GM19238 (cell line): ENCODE measurements at regions not wholly inside any gene's neighbourhood (a gene's known extent, or its start where the extent isn't known, plus 50 kb on each side); places are given as distances from the start of the nearest gene placed in this dataset.

Experiments used
- DNase-seq: peaks from one replicate; pipeline ENCODE4 v3.0.0; 2011; ENCODE audit warnings: low spot score; ENCODE audit not compliant: insufficient read length

DNA sequence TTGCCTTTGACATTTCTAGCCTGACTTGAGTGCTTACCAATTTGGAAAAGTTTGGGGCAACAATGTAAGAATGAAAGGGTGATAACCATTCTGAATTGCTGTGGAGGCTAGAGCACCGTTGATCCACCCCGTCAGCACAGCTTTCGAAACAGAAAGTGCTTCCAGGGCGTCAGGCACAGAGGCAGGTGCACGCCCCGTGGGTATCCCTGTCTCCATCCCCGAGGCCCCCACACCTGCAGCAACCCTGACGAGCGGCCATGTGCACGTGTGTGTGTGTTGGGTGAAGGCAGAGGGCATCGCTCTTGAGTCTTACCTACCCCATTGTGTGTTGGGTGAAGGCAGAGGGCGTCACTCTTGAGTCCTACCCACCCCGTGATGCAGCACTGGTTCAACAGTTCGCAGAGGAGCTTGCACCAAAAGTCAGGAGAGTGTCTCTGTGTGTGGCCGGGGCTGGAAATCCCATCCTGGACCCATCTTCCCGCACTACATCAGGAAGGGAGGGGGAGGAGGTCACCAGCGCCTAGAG lies 404.5 kb downstream of the BRD1 start:
- no peak for DNase-seq

DNA sequence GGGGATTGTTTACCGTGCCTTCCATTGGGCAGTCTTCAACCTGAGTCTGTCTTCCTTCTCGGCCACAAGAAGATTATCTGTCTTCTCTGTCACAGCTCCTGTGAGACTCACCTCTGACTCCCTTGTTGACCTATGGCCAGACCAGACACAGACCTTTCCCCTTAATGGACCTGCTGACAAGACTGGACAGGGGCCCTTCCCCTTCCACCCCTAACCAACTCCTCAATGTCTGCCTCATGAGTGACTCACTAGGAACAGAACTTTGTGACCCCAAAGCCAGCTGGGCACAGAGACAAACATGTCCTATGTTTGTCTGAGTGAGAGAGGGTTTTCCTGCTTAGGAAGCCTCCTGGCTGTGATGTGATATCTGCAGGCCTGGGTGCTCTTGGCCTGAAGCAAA lies 405.0 kb downstream of the BRD1 start:
- DNase-seq, result no peak

DNA sequence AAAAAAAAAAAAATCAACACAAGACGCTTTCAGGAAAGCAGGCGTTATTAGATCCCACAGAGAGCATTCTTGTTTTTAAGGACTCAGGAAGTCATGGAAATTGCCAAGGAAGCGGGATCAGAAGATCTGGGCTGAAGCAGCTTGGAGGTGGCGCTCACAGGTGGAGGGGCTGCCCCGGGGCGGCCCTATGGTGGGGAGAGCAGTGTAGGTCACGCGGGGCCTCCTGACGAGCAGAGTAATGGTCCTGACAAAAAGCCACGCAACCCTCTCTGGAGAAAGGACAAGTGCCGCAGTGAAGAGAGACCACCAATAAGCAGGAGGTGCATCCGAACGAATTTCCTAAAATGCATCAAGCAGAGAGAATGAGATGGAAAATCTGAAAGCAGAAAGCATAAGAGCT lies 407.0 kb downstream of the BRD1 start:
- no peak for DNase-seq

DNA sequence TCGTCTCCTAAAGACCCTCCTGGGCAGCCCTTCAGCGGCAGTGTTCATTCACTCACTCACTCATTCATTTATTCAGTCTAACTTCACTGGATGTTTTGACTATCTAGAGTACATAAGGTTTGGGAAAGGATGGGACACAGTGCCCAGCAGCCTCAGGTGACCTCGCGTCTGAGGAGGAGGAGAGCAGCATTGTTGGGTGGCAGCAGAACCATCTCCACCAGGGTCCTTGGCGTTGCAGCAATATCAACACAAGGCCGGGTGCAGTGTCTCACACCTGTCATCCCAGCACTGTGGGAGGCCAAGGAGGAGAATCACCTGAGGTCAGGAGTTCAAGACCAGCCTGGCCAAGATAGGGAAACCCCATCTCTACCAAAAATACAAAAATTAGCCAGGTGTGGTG lies 408.0 kb downstream of the BRD1 start:
- no peak for DNase-seq

DNA sequence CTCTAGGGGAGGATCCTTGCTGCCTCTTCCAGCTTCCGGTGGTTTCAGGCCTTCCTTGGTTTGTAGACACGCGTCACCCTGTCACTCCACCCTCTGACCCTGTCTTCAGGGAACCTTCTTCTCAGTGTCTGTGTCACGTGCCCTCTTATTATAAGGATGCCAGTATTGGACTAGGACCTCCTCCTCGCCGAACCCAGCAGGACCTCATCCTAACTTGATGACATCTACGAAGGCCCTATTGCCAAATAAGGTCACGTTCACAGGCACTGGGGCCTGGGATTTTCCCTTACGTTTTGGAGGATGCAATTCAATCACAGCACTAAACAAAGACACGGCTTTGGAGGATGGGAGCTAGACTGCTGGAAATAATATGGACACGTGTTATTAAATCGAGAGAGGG lies 408.7 kb downstream of the BRD1 start:
- no peak for DNase-seq

DNA sequence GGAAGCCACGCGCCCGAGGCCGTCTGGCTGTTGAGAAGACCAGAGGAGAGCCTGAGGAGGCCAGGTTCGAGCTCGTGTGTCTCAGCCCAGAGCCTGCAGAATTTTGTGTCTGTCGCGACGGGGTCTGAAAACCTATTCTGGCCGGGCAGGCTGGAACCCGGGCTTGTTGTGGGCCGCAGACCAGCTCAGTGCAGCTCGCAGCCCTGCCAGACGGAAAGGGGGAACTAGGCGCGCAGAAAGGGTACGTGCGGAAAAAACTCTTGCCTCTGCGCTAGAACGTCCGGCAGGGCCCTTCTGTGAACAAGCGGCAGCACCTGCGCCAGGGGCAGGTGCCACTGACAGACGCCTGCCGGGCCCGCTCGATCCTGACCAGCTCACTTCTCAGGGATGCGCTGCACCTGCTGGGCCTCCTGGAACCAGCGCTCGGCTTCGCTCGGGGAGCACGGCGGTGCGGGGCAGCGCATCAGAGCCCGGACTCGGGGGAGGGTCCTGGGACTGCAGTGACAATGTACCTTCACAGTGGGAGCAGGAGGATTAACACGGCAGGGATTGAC lies 409.3 kb downstream of the BRD1 start:
- no peak for DNase-seq

DNA sequence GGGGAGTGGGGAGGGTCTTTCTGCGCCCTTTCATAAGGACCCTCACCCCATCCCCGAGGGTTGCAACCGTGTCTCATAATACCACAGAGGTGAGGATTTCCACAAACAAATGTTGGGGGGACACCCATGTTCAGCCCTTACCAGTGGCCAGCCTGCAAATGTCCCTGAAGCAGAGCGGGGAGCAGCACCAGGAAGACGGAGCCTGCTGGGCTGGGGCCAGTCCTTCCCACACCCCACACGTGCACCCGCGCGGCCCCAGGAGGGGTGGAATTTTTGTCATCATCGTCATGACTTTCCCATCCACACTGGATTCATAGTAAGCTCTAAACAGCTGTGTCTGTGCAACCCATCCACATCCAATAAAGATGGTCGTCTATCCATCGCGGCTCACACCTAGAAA lies 409.8 kb downstream of the BRD1 start:
- no peak for DNase-seq

DNA sequence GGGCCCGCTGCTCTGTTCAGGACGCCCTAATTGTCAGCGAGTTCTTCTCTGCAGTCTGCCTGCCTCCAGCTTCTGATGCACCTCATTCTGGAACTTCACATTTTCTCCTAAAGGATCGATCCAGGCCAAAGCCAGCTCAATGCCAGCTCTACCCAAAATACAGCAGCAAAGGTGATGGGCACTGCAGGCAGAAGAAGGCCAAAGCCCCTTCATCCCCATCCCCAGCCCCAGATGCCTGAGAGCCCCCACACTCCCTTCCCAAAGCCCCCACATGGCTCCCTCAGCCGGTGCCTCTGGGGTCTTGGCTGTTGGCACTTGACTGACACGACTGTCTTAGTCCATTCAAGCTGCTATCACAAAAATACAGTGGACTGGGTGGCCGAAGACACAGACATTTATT lies 410.3 kb downstream of the BRD1 start:
- no peak for DNase-seq

DNA sequence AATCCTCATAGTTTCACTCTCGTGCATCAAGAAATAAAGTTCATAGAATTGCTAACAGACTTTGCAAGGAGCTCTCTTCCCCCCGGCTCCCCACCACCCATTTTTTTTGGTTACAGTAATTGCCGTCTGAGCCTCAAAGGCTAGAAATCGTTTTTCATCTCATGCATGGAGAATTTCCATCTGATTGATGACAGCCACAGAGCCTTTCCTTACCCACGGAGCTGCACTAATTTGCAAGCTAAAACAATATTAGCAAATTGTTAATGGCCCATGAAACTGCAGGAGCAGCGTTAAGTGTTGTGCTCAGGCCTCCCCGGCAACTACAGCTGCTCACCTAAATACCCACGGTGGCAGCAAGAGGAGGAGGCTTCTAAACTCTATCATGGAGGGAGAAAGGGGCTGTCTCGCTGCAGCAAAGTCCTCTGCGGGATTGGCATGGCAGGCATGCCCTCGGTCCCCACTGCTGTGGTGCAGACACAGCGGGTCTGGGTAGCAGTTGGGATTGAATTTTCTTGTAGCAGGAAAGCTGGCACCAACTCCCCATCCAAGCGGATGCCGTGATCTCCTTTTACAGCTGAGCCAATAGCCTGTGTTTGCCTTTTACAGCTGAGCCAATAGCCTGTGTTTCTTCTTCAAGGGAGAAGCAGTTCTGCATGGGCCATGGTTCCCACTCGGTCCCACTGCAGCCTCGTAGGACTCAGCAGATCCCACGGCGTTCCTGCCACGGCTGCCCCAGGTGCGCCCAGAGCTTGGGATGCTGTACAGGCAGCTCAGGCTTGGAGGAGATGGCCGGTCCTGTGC lies 412.3 kb downstream of the BRD1 start:
- DNase-seq, result no peak

DNA sequence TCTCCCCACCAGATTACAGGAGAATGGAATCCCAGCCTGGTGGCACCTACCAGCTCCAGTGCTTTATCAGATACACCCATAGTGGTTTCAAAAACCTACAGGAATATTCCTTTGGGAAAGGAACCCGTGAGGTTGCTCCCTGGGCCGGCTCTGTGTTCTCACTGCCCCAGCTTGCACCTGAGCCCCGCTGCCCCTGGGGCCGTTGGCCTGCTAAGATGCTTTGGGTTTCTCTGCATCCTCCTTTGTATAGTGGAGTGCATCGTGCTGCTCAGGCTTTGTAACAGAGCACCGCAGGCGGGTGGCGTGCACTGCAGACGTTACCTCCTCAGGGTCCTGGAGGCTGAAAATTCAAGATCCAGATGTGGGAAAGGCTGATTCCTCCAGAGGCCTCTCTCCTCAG lies 414.1 kb downstream of the BRD1 start:
- no peak for DNase-seq

DNA sequence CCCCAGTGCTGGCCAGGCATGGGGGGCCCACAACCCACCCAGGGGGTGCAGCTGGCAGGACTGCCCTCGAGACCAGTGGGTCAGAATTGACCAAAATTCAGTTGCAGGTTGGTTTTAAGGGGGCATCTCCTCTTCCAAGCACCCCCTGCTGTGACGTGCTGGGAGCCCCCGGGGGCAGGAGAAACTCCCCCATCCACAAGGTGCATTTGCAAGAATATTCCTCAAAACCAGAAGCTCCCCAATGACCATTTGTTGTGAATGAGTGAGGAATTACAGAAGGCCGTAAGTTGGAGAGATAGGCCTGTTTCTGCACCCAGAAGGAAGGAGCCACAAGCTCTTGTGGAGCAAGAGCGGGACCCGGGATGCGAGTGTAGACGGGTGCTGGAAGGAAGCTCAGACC lies 414.5 kb downstream of the BRD1 start:
- no peak for DNase-seq

DNA sequence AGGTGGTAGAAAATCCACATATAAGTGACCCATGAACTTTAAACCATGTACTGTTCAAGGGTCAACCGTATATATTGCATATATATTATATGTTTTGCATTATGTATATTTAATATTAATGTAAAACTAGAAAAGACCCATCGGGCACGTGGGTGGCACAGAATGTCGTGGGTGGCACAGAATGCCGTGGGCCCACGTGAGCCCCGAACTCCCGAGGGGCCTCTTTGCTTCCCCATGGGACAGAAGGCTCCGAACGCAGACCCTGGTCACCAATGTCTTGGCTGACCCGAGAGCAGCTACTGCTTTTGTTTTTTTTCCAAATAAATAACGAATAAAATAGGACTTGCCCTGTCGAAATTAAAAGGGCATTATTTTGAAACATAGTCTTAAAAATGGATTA lies 415.4 kb downstream of the BRD1 start:
- no peak for DNase-seq

DNA sequence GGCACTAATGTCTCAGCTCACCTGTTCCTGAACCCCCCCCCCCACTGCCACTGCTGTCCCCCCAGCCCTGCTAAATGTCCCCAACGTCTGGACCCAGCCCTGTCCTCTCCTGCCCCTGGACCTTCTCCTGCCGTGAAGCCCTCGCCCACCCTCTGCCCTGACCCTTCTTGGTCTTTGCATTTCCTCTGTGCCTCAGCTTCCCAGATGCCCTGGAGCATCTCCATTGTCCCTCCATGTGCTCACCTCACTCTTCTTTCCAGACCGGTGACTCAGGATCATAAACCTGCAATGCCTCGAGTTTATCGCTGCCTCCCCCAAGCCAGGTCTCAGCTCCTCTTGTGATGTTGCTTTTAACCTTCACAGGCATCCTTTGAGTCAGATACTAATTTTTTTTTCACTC lies 416.4 kb downstream of the BRD1 start:
- DNase-seq, result no peak

DNA sequence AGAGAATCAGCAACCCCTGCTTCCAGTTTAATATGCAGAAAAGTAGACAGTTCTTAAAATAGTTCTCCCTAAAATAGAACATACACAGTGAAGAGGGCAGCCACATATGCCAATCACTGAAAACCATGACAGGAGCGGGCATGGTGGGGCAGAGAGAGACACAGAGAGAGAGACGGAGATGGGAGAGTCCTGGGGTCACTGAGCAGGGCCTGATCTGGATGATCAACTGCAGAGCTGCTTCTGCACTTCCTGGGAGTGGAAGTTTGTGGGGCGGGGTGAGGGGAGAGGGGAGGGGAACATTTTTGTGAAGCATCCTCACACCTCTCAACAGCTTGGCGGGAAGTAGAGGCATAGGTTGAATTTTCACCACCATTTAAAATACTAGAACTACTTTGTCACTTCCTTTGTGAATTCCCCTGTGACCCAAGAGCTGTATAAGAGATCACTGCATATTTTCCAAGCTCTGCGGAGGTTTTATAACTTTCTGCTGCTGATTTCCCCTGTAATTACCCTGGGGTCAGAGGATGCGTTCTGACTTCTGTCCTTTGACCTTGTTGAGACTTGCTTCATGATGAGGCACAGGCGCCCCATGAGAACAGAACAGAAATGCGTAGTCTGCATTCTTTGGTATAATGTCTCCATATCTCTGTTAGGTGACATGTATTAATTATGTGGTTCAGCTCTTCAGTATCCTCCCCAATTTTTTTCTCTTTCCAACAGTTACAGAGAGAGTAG lies 419.4 kb downstream of the BRD1 start:
- DNase-seq, result no peak

DNA sequence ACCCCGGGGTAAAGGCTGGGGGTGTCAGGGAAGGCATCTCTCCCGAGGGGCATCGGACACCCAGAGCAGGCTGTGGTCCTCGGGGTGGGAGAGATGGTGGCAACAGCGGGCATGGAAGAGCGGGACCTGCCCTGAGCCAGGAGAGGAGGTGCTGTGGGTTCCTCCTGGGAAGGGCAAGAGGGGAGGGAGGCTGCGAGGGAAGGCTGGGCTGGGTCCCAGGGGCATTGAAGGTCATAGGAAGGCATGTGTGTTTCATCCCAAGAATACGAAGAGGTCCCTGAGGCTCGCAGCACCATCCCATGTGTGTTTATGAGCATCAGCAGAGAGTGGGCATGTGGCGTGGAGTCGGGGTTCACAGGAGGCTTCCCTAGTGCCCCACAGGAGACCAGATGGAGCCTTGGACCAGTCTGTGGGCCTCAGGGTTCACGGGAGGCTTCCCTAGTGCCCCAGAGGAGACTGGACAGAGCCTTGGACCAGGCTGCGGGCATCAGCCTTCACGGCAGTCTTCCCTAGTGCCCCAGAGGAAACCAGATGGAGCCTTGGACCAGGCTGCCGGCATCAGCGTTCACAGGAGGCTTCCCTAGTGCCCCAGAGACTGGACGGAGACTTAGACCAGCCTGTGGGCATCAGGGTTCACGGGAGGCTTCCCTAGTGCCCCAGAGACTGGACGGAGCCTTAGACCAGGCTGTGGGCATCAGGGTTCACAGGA lies 420.6 kb downstream of the BRD1 start:
- DNase-seq, result no peak

DNA sequence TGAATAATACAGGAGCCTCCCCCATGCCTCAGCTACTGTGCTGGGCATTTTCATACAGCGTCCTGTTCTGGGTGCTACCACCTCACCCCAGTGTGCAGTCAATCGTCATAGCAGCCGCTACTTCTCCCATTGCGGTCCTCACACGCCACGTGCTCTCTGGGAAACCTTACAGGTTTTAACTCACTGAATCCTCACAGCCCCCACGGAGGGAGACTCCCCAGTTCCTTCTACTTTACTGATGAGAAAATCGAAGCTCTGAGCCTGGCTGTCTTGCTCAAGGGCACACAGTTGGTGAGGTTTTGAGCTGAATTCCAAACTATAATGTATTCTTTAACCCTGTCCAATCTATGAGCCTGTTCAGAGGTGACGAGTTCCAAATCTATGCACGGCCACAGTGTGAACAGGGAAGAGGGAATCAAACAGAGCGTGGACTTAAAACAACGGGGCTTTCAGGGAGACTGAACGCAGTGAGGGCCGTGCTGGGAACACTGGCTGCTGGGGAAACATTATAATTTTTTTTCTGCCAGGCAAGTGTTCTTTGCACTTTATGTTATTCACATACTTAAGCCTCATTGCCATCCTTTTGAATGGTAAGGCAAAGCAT lies 421.5 kb downstream of the BRD1 start:
- DNase-seq, result no peak

DNA sequence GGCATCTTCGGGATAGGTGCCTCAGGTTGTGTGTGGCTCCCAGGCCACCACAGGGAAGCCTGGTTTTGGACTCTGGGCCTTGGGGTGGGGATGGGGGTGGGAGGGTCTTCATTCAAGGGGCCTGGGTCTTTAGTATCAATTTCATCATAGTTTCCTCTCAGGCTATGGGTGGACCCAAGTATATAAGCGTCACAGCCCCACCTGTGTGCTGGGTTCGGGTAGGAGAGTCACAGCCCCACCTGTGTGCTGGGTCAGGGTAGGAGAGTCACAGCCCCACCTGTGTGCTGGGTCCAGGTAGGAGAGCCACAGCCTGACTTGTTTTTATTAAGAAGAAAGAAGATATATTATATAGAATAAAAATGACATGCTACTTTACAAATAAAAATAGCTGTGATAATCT lies 422.1 kb downstream of the BRD1 start:
- no peak for DNase-seq

DNA sequence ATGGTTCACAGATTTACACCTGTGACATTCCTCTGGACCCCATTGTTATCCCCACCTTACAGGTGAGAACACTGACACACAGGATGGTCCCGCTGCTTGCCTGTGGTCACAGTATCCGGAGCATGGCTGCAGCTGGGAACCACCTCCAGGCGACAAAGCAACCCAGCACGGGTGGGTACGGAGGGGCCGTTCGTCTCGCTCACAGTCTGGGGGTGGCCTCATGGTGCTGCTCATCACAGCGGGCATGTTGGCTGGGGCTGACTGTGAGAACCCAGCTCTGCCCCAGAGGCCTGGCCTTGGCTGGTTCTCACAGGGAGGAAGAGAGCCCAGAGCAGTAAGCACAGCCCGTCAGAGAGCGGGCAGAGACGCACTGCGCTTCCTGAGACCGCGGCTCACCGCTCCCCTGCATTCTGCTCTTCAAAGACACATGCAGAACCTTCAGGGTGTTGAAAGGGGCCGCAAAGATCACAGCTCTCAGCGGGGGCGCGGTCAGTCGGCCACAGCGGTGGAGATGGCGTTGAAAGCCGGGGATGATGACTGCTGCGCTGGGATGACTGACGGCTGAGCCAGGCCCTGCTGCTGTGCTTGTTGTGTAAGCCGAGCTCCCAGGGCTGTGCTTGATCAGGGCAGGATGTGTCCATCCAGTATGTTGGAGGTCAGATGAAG lies 423.0 kb downstream of the BRD1 start:
- no peak for DNase-seq

DNA sequence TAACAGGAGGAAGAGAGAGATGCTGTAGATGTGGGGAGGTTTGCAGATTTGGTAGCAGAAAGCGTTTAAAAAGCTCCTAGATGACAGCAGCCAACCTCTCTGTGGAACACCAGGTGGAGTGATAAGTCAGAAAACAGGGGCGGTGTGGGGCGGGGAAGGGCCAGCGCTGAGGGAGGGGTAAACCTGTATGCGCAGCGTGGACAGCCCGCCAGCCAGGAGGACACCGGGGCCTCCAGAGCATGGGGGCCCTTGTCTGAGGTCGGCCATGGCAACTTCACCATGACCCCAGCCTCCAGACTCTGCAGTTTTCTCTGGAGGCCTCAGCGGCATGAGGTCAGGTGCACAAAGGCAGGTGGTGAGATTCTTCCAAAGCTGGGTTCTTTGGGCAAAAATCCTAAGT lies 423.7 kb downstream of the BRD1 start:
- DNase-seq, result no peak

DNA sequence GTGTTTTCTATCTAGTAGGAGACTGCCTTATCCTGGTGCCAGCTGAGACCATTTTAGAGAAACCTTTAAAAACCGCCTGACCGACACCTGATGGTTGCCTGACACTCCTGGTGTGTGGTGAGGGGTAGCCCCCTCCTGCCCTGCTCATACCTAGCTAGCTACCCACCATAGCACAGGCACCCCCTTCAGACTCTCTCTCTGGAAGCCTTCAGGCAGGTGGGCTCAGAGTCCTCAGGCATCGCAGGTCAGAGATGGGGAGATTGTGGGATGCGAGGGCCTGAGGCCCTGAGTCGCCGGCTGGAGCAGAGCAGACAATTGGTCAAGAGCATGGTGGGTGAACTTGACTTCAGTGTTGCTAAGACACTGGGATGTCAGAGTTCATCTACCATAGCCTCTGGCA lies 424.6 kb downstream of the BRD1 start:
- no peak for DNase-seq

DNA sequence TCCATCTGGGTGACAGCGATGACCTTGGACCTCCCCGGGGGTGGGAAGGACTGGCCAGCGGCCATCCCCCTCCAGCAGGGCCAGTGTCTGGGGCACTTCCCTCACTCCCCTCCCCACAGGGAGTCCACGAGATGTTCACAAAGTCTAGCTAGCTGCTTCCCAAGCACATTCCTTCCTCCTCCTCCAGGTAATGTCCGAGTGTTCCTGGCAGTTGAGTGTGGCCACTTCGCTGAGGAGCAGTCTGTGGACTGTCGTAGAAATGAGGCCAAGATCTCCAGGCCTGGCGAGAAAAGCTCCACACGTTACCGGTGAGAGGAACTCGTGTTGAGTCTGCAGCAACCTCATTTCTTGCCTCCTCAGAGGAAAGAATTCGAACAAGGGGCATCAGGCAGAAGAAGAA lies 425.5 kb downstream of the BRD1 start:
- DNase-seq, result no peak
